HG02763 (cell line): ENCODE measurements at regions not wholly inside any gene's neighbourhood (a gene's known extent, or its start where the extent isn't known, plus 50 kb on each side); places are given as distances from the start of the nearest gene placed in this dataset.
A peak's percentile ranks its signal among the peaks of the same experiment; 100 is the strongest.

Experiments
- ATAC-seq: cut with Tn5 transposase; IDR thresholded peaks from one replicate; pipeline ENCODE4 v1.9.1; 2021; ENCODE audit warnings: mild to moderate bottlenecking, moderate library complexity; ENCODE audit not compliant: unreplicated experiment

DNA sequence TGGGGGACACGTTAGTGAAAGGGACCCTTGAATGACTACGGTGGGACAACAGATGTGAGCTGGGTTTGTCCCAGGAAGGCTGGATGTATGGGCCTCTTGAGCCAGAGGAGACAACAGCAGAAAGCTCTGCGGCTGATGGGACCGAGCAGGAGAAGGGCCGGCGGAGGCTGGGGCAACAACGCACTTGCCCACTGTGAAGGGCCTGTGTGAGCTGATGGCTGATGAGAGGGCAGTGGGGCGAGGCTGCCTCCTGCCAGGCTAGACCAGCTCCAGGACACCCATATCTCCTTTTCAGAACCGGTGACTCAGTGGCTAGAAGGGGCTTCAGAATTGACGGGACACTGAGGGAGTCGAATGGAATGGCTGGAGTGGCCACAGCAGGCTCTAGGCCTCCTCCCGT lies 250.1 kb downstream of the SEC14L1 start:
- no peak for ATAC-seq

DNA sequence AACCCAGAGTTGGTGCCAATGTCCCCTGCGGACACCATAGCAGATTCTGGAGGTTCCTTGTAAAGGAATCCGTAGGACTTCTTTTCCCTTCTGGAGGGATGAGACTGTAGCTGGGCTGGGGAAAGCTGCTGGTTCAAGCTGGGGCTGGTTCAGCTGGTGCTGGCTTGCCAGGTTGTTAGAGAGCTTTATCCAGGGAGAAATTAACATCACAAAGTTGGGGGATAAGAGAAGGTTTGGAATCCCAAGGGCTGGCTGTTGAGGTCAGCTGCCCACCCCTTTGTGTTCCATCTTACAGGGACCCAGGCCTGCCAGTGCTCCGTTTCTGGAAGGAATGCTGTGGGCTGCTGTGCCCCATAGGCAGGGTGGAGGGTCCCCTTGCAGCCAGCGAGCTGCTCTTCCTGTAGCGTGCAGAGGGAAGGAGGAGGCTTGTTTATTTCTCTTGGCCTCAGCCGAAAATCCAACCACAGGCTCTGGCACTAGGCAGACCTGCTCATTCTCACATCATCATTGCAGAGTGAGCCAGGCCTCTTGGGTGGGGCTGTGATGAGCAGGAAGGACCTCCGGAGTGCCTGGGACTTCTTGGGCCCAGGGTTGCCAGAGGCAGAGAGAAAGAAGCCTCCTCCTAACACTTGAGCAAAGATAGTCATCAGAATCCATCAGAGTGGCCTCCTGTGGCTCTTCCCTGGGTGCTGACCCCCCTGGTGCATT lies 251.1 kb downstream of the SEC14L1 start:
- ATAC-seq = no peak

GRCh38 chr17:77392376-77393273 lies 251.9 kb downstream of the SEC14L1 start:
- no peak for ATAC-seq

GRCh38 chr17:77393274-77393600 lies 252.5 kb downstream of the SEC14L1 start:
- ATAC-seq = no peak

DNA sequence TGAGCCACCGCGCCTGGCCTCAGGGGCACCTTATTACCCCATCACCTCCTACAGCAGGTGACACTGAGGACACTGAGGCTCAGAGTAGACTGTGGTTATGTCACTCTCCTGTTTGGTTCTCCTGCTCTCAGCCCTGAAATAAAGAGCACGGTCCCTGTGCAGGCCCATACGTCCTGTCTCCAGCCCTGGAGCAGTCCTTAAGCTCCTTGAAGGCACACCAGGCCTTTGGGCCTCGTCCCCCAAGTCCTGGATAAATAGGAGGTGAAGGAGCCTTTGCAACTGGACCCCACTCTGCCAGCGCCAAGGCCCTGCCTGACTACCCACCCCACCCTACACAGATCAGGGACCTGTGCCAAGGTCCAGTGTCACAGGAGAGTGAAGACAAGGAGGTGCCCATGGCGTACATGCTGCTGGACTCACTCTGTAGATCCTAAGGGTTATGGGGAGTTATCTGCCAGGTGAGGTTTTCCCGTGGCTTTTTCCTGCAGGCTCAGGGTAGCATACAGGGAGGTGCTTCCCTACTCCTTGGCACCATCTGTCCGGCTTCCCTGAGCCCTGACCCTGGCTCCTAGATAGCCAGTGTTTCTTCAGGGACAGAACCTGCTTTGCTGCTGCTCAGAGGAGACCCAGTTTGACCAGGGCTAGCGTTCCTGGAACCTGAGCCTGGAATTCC lies 253.2 kb downstream of the SEC14L1 start:
- ATAC-seq = no peak

DNA sequence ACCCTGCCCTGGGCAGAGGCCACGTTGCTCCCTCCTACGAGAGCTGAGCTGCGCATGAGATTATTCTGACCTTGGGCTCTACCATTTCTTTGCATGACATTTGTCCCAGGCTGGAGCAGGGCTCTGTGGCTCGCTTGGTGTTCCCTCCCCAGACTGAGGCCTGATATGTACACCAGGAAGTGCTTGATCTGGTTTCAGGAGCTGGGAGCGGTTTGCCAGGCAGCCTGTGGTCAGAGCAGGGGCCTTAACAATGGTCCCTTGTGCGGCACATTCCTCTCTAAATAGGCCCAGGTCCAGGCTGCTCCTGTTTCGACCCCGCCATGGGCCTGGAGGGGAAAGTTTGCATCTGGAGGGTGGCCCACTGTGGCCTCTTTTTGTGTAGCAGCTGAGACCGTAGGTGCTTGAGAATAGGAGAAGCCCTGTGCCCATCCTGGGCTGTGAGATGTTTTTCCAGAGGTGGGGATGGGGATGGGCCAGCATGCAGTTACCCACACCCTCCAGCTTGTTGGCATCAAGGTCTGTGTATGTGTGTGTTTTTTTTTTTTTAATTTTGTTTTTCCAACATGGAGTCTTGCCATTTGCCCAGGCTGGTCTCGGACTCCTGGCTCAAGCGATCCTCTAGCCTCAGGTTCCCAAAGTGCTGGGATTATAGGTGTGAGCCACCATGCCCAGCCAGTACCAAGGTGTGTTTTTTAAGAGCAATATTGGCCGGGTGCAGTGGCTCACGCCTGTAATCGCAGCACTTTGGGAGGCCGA lies 253.9 kb downstream of the SEC14L1 start:
- no peak for ATAC-seq

GRCh38 chr17:77395501-77396048 lies 254.8 kb downstream of the SEC14L1 start:
- no peak for ATAC-seq

- no peak for ATAC-seq
Measured at GRCh38 chr17:77396610-77397009, 255.8 kb downstream of the SEC14L1 start.

- no peak for ATAC-seq
Measured at GRCh38 chr17:77398274-77398673, 257.5 kb downstream of the SEC14L1 start.

DNA sequence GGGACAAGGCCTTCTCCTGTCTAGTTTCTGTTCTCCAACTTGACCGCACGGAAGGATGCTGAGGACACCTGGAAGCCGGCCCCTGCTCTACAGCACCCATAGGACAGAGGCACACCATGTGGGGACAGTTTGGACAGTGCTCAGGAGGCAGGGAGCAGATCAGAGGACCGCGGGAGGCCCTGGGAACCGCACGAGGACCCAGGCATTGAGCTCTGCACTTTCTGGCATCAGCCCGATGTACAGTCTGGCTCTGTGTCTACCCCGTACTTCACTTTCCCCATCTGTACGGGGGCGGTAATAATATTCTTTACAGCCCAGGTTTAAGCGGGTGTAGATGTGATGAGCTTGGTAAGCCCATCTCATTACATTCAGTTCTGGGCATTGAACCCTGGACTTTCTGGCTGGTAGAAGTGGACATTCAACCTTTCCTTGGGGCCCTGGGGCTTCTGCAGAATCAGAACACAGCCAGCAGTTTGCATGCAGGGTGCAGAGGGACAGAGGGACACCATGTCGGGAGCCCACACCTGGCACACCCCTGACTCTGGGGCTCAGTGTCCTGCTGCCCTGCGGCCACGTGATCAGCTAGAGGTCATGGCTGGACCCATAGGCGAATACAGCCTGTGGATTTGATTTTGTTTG lies 258.7 kb downstream of the SEC14L1 start:
- no peak for ATAC-seq

- ATAC-seq = no peak
Measured at GRCh38 chr17:77400445-77400870, 259.7 kb downstream of the SEC14L1 start.

- ATAC-seq = no peak
Measured at GRCh38 chr17:77402159-77402731, 261.5 kb downstream of the SEC14L1 start.

GRCh38 chr17:77403854-77404253 lies 263.1 kb downstream of the SEC14L1 start:
- no peak for ATAC-seq

DNA sequence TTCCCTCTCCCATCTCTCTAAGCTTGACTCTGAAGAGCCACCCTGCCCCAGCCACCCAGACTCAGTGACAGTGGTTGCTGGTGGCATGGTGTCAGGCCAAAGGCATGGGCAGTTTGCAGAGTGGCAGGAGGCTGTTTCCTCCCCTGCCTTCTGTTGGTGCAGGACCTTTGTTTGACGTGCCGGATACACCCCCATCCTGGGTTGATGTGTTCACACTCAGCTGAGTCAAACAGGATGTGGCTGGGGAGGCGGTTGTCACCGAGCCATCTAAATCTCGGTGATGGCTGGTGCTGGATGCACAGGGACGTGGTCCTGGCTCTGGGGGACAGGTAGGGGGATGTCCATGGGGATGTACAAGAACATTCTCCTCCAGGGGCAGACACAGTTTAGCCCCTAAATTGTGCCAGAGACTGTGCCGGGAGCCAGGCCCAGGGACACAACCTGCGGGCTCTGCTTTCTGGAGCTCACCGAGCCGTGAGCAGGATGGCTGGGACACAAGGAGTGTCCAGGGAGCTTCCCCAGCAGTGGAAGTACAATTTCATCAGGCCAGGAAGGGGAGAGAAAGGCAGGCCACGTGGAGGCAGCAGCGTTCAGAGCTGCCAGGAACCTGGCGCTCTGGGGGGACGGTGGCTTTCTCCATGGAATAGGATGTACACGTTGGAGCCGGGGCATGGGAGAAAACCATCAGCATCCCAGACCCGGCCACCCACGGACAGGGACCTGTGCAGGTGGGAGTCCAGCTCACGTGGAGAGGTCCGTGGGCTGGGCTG lies 264.2 kb downstream of the SEC14L1 start:
- ATAC-seq = peak; percentile 58

DNA sequence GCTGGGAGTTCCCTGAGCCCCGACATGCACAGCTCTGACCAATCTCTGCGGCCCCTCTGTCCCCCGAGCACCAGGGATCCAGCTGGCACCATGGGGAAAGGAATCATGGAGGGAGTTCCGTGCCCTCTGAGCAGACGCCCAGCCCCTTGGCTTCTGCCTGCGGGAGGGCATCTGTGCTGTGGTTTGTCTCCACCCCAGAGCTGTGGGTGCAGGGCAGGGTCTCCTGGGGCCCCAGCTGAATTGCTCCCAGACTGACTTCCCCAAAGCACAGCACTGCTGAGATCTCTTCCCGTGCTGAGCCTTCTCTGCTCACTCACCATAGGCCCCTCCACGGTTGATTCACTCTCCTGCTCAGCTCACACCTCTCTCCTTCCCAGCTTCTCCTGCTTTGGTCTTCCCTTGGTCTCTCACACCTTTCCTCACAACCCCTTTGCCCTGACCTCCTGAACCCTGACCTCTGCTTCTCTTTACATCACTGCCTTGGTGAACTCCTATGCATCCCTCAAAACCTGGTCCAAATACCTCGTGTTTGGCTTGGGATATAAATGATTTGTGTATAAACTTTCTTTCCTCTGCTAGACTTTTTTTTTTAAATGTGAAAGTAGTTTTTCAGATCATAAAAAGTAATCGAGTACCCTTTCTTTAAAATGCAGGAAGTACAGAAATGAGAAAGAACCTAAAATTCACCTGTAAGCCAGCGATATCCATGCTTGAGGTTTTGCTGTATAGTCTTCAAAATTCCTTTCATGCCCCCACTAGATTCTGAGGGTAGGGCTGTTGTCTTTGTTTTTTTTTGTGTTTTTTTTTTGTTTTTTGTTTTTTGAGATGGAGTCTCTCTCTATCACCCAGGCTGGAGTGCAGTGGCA lies 265.3 kb downstream of the SEC14L1 start:
- no peak for ATAC-seq

DNA sequence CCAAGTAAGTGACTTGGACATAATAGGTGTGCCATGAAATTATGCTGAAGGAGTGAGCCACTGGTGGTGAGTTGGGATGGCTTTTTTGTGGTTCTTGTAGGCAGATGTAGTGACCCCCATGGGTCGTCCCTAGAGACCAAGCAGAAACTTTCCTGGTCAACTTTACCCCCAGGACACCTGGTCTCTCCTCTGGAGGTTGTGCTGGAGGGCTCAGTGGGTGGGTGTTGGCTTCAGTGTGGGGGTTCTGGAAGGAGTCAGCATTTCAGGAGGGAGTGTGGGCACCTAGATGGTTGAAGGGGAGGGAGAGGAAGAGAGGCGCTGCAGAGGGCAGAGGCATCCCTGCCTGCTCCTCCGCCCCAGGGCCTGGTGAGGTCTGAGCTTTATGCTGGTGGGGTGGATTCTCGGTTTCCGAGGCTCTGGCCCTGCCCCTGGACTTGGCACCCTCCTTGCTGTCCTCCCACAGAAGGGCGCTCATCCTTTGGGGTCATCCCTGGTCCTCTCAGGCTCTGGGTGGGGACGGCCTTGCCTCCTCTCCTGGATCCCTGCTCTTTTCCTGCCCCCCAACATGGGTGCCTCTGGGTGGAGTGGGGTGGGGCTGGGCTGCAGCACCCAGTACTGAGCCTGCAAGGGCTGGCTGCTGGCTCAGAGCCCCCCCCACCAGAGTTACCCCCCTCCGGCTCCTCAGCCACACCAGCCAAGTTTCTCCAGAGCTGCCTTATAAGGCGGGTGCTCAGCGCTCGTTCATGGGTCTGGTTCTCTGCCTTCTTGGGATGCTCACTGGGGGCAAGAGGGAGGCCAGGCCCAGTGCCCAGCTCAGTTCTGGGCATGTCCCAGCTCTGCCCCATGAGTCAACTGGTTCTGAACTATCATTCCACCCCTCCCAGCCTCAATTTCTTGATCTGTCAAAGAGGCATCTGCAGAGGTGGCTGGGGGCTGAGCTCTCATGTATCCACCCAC lies 266.8 kb downstream of the SEC14L1 start:
- no peak for ATAC-seq

DNA sequence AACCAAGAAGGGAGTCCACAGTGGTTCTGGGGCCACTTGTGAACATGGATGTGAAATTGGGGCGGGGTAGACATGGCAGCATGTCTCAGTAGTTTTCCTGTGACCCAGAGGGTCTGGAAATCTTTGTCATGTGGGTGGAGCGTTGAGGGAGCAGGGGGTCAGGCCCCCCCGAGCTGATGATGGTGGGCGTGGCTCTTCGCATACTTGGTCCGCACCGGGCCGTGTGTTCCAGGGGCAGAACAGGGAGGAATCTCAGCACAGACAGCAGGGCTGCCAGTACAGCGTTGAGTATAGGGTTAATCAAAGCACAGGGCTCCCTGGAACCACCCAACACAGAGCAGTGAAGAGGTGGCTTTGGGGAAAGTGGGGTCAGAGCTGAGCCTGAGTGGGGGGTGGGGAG lies 267.5 kb downstream of the SEC14L1 start:
- ATAC-seq = no peak
